Endothelial cell of umbilical vein (primary cell): ENCODE measurements at regions not wholly inside any gene's neighbourhood (a gene's known extent, or its start where the extent isn't known, plus 50 kb on each side); places are given as distances from the start of the nearest gene placed in this dataset.

ENCODE experiments used
- EZH2 ChIP-seq: IDR thresholded peaks from 2 replicates; pipeline ENCODE4 v1.6.1; 2012; ENCODE audit warnings: borderline replicate concordance, low read depth, mild to moderate bottlenecking, moderate library complexity, low read length, inconsistent platforms; ENCODE audit not compliant: severe bottlenecking
- FOS ChIP-seq: IDR thresholded peaks from 2 replicates; pipeline ENCODE4 v1.6.1; 2011; ENCODE audit warnings: mild to moderate bottlenecking, low read length, moderate library complexity, borderline replicate concordance; ENCODE audit not compliant: insufficient read depth
- GATA2 ChIP-seq: IDR thresholded peaks from 2 replicates; pipeline ENCODE4 v1.7.0; 2011; ENCODE audit warnings: low read depth, mild to moderate bottlenecking, moderate library complexity, mixed read lengths, low read length; ENCODE audit not compliant: insufficient read length, insufficient read depth
- MYC ChIP-seq: IDR thresholded peaks from one replicate; pipeline ENCODE4 v1.6.1; 2011; ENCODE audit warnings: mild to moderate bottlenecking, low read depth, low read length
- POLR2A ChIP-seq: IDR thresholded peaks from 2 replicates; pipeline ENCODE4 v1.6.1; 2012; ENCODE audit warnings: low read depth, mild to moderate bottlenecking, control low read depth, low read length
- POLR2AphosphoS5 ChIP-seq: IDR thresholded peaks from 2 replicates; pipeline ENCODE4 v1.6.1; 2012; ENCODE audit warnings: low read depth, mild to moderate bottlenecking, control low read depth, low read length, moderate library complexity; ENCODE audit not compliant: insufficient read depth
- TF ChIP-seq, protein P1 (sequence below), 2 donors: IDR thresholded peaks; 1 replicate in 1 of 2; 2 replicates in 1 of 2; pipeline ENCODE4 v1.5.1; 2011; ENCODE audit warnings: low read length in 2 of 2, mild to moderate bottlenecking in 2 of 2, moderate library complexity in 2 of 2, control low read depth in 1 of 2, inconsistent platforms in 1 of 2, low read depth in 1 of 2; ENCODE audit not compliant: insufficient read depth in 1 of 2; ENCODE audit errors: extremely low read depth in 1 of 2
- TF ChIP-seq, protein P2 (sequence below): IDR thresholded peaks from 2 replicates; pipeline ENCODE4 v1.6.1; 2011; ENCODE audit not compliant: insufficient read depth, insufficient read length

DNA sequence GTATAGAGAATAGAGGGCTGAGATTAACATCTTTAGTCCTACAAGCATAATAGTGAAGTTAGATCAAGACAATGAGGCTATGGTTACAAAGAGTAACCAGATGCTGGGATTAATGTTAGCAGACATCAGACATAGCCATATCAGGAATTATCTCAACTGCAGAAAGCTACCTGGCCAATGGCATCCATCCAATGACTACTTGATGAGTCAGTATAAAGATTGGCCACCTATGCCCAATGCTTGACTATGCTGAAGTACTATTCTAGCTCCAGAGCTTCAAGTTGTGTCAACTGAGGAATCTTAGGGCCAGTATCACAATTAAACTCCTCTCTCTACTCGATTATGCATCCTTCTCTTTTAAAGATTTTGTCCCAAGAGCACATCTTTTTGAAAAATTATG is 541.4 kb downstream of the PRELID2 start:
- TF ChIP-seq, protein P1, sequence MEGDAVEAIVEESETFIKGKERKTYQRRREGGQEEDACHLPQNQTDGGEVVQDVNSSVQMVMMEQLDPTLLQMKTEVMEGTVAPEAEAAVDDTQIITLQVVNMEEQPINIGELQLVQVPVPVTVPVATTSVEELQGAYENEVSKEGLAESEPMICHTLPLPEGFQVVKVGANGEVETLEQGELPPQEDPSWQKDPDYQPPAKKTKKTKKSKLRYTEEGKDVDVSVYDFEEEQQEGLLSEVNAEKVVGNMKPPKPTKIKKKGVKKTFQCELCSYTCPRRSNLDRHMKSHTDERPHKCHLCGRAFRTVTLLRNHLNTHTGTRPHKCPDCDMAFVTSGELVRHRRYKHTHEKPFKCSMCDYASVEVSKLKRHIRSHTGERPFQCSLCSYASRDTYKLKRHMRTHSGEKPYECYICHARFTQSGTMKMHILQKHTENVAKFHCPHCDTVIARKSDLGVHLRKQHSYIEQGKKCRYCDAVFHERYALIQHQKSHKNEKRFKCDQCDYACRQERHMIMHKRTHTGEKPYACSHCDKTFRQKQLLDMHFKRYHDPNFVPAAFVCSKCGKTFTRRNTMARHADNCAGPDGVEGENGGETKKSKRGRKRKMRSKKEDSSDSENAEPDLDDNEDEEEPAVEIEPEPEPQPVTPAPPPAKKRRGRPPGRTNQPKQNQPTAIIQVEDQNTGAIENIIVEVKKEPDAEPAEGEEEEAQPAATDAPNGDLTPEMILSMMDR (IDR thresholded peaks at IDR 0.05; ENCODE audit: extremely low read depth in 1 of 2, insufficient read depth in 1 of 2, low read depth in 1 of 2, low read length in 2 of 2) = no peak
- TF ChIP-seq POLR2AphosphoS5 (no peak), EZH2 (no peak), FOS (no peak), MYC (no peak), POLR2A (no peak), GATA2 (no peak)
- TF ChIP-seq, protein P2, sequence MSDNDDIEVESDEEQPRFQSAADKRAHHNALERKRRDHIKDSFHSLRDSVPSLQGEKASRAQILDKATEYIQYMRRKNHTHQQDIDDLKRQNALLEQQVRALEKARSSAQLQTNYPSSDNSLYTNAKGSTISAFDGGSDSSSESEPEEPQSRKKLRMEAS = no peak
